Skin of body (tissue), 1 donor: ENCODE measurements at regions not wholly inside any gene's neighbourhood (a gene's known extent, or its start where the extent isn't known, plus 50 kb on each side); places are given as distances from the start of the nearest gene placed in this dataset.

Experiments
- DNase-seq: peaks from one replicate; lab custom pipeline; 2025; lab: John Stamatoyannopoulos, UW

DNA sequence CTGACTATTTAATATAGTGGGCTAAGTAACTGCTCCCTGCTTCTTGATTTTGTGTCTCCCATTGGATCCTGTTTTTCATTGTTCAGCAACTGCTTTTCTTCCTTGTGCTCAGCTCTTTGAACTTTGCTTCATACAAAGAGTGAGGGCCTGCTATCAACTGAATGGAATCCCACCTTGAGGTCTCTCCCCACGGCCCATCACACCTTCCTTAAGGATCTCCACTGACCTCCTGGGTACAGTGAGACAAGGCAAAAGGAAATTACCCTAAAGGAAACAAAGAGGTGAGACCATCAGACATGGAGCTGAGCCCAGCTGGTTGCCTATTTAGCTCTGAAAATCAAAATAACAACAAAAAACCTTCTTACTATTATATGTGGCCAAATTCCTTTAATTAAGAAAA lies 91.3 kb upstream of the RPL34 start:
- no peak for DNase-seq

DNA sequence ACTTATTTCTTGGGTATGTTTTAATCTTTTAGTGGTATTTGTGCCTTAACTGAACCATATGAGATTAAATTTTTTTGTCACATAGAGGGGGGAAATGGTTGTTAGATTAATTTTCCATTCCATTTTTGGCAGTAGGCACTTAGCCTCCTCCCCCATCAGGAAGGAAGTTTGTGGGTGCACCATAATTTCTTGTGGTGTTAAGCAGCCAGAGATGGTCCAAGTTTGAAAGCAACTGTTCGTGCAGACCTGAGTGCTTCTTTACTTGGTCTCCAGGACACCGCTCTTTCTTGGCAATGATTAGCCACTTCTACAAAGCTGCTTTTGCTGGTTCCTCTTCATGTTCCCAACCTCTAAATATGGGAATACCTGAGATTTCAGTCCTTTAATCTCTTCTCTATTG lies 92.7 kb upstream of the RPL34 start:
- no peak for DNase-seq

DNA sequence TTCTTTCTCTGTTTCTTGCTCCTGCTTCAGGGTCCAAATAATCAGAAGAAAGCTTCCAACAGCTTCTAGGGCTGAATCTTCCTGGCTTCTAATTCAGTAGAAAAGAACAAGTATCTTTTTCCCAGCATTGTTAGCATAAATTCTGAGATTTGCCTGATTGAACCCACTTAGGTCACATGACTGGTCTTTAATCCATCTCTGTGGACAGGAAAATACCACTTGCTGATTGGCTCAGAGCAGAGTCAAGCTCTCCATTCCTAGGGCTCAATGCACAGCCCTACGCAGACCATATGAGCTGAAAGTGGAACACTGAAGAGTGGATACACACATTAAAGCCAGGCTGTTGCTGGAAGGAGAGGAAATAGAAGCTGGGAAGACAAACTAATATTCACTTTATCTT lies 99.6 kb upstream of the RPL34 start:
- DNase-seq = no peak

DNA sequence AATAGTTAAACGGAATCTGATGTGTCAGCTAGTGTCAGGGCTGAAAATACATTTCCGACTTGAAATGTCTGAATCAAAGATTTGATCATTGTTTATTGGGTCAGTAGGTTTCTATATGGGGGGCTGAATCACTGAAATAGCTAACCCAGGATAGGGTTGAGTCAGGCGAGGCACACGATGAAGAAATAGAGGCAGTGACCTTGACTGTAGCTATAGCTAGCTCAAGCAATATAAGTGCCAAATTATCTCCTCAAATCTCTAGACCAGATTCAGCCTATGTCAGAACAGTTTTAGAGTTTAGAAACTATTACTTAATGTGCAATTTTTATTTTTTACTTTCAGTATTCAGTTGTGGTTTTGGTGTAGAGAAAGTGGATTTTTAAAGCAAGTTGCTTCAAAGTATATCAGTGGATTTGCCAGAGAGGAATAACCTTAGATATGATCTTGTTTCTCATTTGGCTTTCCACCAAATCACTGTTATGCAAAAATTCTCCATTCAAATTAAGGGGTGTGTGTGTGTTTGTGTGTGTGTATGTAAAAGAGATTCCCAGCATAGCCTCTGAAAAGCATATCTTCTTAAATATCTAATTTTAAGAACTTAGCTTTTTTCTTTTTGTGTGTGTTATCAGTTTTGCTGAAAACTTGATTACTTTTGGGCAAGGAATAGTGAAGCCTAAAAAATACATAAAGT lies 100.3 kb upstream of the RPL34 start:
- DNase-seq = no peak

- no peak for DNase-seq
Measured at GRCh38 chr4:108519208-108519833, 101.1 kb upstream of the RPL34 start.

GRCh38 chr4:108512615-108513505 lies 107.5 kb upstream of the RPL34 start:
- peak; percentile 40 for DNase-seq

GRCh38 chr4:108511618-108512017 lies 108.8 kb upstream of the RPL34 start:
- no peak for DNase-seq

DNA sequence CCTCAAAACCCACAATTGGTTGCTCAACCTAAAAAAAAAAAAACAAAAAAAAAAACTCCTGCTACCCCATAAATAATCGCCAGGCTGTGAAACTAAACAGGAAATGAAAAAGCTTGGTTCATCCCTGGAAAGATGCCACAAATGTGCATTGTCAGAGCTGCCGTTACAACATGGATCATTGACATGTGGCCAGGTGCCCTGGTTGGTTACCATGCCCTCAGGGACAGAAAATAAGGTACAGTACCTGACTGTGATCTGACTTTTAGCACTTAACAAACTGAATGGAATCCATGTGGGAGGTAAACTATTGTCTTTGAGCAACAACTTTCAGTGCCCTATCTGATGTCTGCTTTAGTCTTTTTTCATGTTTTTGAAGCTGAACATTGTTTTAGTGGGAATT lies 118.0 kb upstream of the RPL34 start:
- DNase-seq = no peak

- no peak for DNase-seq
Measured at GRCh38 chr4:108498925-108499324, 121.5 kb upstream of the RPL34 start.

- DNase-seq = no peak
Measured at GRCh38 chr4:108493596-108493931, 126.8 kb upstream of the RPL34 start.

DNA sequence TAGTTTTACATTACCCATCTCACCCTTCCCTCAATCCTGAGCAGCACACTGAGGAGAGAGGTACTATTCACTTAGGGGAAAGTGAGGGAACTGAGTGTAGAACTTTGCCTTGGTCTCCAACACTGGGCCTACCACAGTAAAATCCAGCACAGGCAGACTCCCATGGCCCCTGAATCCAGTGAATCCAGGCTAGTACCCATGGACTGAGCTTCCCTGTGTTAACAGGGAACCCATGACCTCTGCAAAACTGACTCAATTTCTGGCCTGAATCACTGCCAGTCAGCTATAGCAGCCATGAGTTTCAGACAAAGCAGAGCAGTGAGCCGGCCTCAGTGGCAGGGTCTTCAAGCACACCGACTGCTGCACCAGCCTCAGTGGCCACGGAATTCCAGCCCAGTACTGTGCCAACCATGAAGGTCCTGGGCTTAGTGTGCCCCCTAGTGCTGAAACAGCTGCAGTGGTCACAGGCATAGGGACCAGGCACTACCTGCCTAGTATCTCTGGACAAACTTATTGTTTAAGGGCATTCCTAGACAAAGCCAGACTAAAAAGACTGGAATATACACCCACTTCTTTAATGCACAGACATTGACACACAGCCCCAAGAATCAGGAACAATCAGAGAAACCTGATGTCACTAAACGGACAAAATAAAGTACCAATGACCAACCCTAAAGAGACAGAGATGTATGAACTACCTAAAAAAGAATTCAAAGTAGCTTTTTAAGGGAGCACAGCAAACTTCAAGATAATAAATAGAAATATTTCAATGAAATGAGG lies 127.4 kb upstream of the RPL34 start:
- DNase-seq = no peak

GRCh38 chr4:108488865-108489264 lies 131.5 kb upstream of the RPL34 start:
- DNase-seq = no peak

GRCh38 chr4:108486046-108486445 lies 134.3 kb upstream of the RPL34 start:
- DNase-seq = no peak

DNA sequence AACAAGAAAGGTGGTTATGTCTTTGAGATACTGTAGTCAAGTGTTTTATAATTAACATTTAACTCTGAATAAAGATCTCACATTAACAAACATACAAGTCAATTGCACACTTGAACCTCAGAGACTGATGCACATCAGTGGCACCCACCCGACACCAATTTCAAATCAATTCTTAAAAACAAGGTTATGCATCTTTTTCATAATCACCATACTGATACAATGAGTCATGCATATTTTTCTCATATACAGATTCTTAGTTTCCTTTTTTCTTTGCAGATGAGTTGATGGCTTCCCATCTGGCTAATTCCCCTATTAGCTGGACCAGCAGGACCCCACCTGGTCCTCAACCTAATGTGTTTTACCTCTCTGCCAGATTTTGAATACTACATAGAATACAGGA lies 136.2 kb upstream of the RPL34 start:
- no peak for DNase-seq

- DNase-seq = no peak
Measured at GRCh38 chr4:108483650-108484049, 136.7 kb upstream of the RPL34 start.

DNA sequence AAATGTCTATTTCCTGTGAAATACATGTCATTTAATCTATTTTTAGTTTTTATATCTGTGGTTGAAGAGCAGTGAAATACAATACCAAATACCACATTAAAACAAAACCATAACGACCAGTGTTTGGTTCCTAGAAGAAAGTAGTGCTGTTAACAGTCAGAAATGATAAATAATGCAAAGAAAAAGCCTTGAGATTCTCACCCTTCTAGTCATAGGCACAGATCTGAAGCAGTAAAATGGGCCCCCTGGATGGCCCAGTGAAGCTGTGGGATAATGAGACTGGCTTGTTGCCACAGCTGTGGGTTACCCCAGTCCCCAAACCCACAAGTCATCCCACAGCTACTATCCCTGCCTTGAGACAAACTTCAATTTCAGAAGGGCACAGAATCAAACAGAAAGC lies 137.3 kb upstream of the RPL34 start:
- DNase-seq = no peak

GRCh38 chr4:108480881-108481280 lies 139.5 kb upstream of the RPL34 start:
- DNase-seq = no peak

- no peak for DNase-seq
Measured at GRCh38 chr4:108477527-108478108, 142.8 kb upstream of the RPL34 start.

DNA sequence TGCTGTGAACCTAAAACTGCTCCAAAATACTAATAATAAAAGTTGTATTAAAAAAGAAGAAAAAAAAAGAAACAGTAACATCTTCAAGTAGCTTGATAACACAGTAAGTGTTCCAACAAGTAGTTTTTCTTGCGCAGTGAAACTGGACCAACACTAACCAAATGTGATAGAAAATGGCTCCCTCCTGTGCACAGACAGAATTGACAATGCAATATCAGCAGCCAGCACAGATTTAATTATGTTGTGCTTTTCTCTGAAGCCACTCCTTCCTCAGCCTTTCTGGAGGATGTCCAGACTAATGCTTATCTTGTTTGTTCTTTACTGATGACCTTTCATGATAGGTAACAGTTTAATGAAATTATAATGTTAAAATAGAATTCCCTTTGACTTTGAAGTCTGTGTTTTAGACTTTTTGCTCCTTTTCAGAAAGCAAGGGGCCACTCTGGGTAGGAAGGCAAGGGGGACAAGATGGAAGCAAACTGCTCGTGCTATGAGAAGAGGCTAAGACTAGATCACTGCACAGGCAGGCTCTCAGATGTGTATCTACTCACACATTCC lies 147.1 kb upstream of the RPL34 start:
- DNase-seq = no peak

DNA sequence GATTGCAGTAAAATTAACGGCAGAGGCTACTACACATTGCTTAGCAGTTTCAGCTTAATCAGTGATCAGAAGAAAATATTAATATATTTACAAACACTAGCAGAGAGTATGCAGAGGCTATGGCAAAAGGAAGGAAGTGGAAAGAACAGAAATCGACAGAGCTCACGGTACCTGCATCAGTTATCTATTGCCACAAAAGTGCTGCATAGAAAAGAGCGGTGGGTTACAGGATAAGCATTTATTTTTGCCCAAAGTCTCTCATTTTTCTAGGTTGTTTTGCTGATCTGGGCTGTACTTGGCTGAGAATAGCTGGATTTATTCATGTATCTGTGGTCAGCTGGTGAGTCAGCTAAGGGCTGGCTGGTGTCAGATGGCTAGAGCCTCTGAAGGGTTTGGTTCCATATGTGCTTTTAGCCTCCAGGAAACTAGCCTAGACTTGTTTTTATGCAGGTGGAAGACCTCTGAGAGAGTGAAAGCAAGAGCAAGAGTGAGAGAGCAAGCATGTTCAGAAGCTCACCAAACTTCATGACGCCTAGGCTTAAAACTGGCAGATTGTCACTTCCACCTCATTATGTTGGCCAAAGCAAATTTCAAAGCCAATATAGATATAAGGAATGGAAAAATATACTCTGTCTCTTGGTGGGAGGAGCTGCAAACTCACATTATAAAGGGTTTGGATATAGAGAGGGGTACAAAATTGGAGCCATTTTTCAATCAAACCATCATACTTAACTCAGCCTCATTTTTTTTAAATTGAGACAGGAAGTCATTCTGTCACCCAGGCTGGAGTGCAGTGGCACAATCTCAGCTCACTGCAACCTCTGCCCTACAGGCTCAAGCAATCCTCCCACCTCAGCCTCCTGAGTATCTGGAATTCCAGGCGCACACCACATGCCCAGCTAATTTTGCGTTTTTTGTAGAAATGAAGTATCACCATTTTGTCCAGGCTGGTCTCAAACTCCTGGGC lies 153.2 kb upstream of the RPL34 start:
- no peak for DNase-seq
